Thoracic aorta (tissue), 2 donors: ENCODE measurements at regions not wholly inside any gene's neighbourhood (a gene's known extent, or its start where the extent isn't known, plus 50 kb on each side); places are given as distances from the start of the nearest gene placed in this dataset.

Source experiments
- ATAC-seq: fragments of 150-250 bp; one replicate; pipeline ENCODE4 v1.8.0; 2017; ENCODE audit warnings: low read depth; ENCODE audit not compliant: insufficient number of reproducible peaks, low FRiP score
- DNase-seq: peaks from one replicate; pipeline ENCODE4 v3.0.0-alpha.2; 2020; ENCODE audit warnings: low spot score
- H3K27ac ChIP-seq, 2 donors: fragments of 200-600 bp; sonication (generic); 1 replicate in 1 of 2; 2 replicates in 1 of 2; pipeline ENCODE4 v1.5.1; 2016; ENCODE audit warnings: mild to moderate bottlenecking in 2 of 2, moderate library complexity in 2 of 2
- H3K27me3 ChIP-seq: fragments of 200-600 bp; sonication (generic); replicated peaks from 2 replicates; pipeline ENCODE4 v1.6.0; 2016; ENCODE audit warnings: mild to moderate bottlenecking; ENCODE audit not compliant: insufficient read depth
- H3K36me3 ChIP-seq: fragments of 200-600 bp; sonication (generic); one replicate; pipeline ENCODE4 v1.5.1; 2016
- H3K4me1 ChIP-seq, 2 donors: fragments of 200-600 bp; sonication (generic); 1 replicate in 1 of 2; 2 replicates in 1 of 2; pipeline versions ENCODE4 v1.5.1 to v1.6.0; 2016; ENCODE audit warnings: low read depth in 2 of 2, mild to moderate bottlenecking in 1 of 2; ENCODE audit not compliant: control insufficient read depth in 1 of 2
- H3K4me3 ChIP-seq: fragments of 200-600 bp; sonication (generic); 2 replicates; pipeline ENCODE4 v1.5.1; 2016; ENCODE audit warnings: mild to moderate bottlenecking
- H3K9me3 ChIP-seq: fragments of 200-600 bp; sonication (generic); 2 replicates; pipeline ENCODE4 v1.5.1; 2016
- CTCF ChIP-seq: fragments of 200-600 bp; sonication (generic); IDR thresholded peaks from one replicate; pipeline ENCODE4 v1.5.1; 2019; ENCODE audit warnings: antibody characterized with exemption

GRCh38 chr2:20567159-20567925 is 83.6 kb downstream of the HS1BP3 start:
- no peaks in the 10 kb centered on the region for H3K36me3 ChIP-seq
- TF ChIP-seq CTCF, result no peak
- DNase-seq (no peak), ATAC-seq (no peak)
- H3K4me3 ChIP-seq, result no peak overlapping the region
- H3K27ac ChIP-seq, result no peak overlapping the region
- no peaks in the 10 kb centered on the region for H3K27me3 ChIP-seq
- H3K9me3 ChIP-seq, result no peaks in the 10 kb centered on the region
- peaks cover 0 to 30% of the 10 kb centered on the region in 2 donors for H3K4me1 ChIP-seq
